Activated T-helper 1 cell treated with anti-CD3 and anti-CD28 coated beads, Interleukin-2, amount 50 U/mL, for 16 hours (primary cell): ENCODE measurements at regions not wholly inside any gene's neighbourhood (a gene's known extent, or its start where the extent isn't known, plus 50 kb on each side); places are given as distances from the start of the nearest gene placed in this dataset.

ENCODE experiments used
- DNase-seq, 2 donors: peaks; one replicate each; pipeline ENCODE4 v3.0.0-alpha.2; 2020; ENCODE audit warnings: low read depth in 1 of 2, low spot score in 1 of 2

- no peak for DNase-seq
Measured at GRCh38 chr1:30194046-30194619, 529.3 kb downstream of the MATN1 start.

GRCh38 chr1:30192969-30193630 lies 530.3 kb downstream of the MATN1 start:
- no peak for DNase-seq

GRCh38 chr1:30191154-30191702 lies 532.2 kb downstream of the MATN1 start:
- DNase-seq: no peak

GRCh38 chr1:30190511-30191153 lies 532.8 kb downstream of the MATN1 start:
- no peak for DNase-seq

- no peak for DNase-seq
Measured at GRCh38 chr1:30189818-30190500, 533.4 kb downstream of the MATN1 start.

- no peak for DNase-seq
Measured at GRCh38 chr1:30188999-30189398, 534.4 kb downstream of the MATN1 start.

- no peak for DNase-seq
Measured at GRCh38 chr1:30188329-30188728, 535.1 kb downstream of the MATN1 start.

GRCh38 chr1:30187413-30188023 lies 535.9 kb downstream of the MATN1 start:
- no peak for DNase-seq

- DNase-seq: no peak
Measured at GRCh38 chr1:30186586-30186985, 536.8 kb downstream of the MATN1 start.

GRCh38 chr1:30185809-30186208 lies 537.6 kb downstream of the MATN1 start:
- no peak for DNase-seq

- DNase-seq: no peak
Measured at GRCh38 chr1:30185313-30185712, 538.1 kb downstream of the MATN1 start.

GRCh38 chr1:30184393-30185141 lies 538.8 kb downstream of the MATN1 start:
- no peak for DNase-seq

GRCh38 chr1:30183895-30184294 lies 539.5 kb downstream of the MATN1 start:
- no peak for DNase-seq

- DNase-seq: no peak
Measured at GRCh38 chr1:30183006-30183405, 540.4 kb downstream of the MATN1 start.

- DNase-seq: no peak
Measured at GRCh38 chr1:30179942-30180543, 543.3 kb downstream of the MATN1 start.

GRCh38 chr1:30176477-30176876 lies 546.9 kb downstream of the MATN1 start:
- DNase-seq: no peak

- DNase-seq: no peak
Measured at GRCh38 chr1:30174499-30174898, 548.9 kb downstream of the MATN1 start.

- DNase-seq: no peak
Measured at GRCh38 chr1:30173560-30173959, 549.8 kb downstream of the MATN1 start.

GRCh38 chr1:30172757-30173156 lies 550.6 kb downstream of the MATN1 start:
- no peak for DNase-seq

GRCh38 chr1:30172299-30172694 lies 551.1 kb downstream of the MATN1 start:
- DNase-seq: no peak
